Keratinocyte (primary cell): ENCODE measurements at regions not wholly inside any gene's neighbourhood (a gene's known extent, or its start where the extent isn't known, plus 50 kb on each side); places are given as distances from the start of the nearest gene placed in this dataset.

Experiments used
- DNase-seq: peaks from one replicate; pipeline ENCODE4 v3.0.0-alpha.2; 2011; ENCODE audit warnings: low read depth, missing footprints, low spot score
- FAIRE-seq: peaks from 2 replicates; lab custom pipeline; 2011; peaks lifted over from hg19 to GRCh38; lab: Jason Lieb, UNC
- H2AFZ ChIP-seq: 2 replicates; pipeline ENCODE4 v1.6.0; 2012; ENCODE audit warnings: low read length, control low read depth, inconsistent platforms; ENCODE audit not compliant: control insufficient read depth
- H3K27ac ChIP-seq: 2 replicates; pipeline ENCODE4 v1.5.1; 2011; ENCODE audit warnings: low read length; ENCODE audit not compliant: control insufficient read depth, insufficient read depth
- H3K27me3 ChIP-seq: 3 replicates; pipeline ENCODE4 v1.6.0; 2011; ENCODE audit warnings: low read length; ENCODE audit not compliant: control insufficient read depth, insufficient read depth; ENCODE audit errors: extremely low read depth
- H3K36me3 ChIP-seq, 2 experiments: 2 replicates in 1 of 2; 3 replicates in 1 of 2; pipeline ENCODE4 v1.5.1; 2011; ENCODE audit warnings: low read length in 2 of 2, mild to moderate bottlenecking in 1 of 2; ENCODE audit not compliant: control insufficient read depth in 2 of 2, insufficient read depth in 2 of 2; ENCODE audit errors: extremely low read depth in 1 of 2
- H3K4me1 ChIP-seq: 3 replicates; pipeline ENCODE4 v1.5.1; 2011; ENCODE audit warnings: low read length; ENCODE audit not compliant: control insufficient read depth, insufficient read depth; ENCODE audit errors: extremely low read depth
- H3K4me2 ChIP-seq: 3 replicates; pipeline ENCODE4 v1.6.0; 2011; ENCODE audit warnings: low read depth, low read length; ENCODE audit not compliant: control insufficient read depth, insufficient read depth; ENCODE audit errors: extremely low read depth
- H3K4me3 ChIP-seq, 3 experiments: fragments of 200-600 bp in 1 of 3; sonication (generic) in 1 of 3; 2 replicates in 2 of 3; 3 replicates in 1 of 3; pipeline ENCODE4 v1.5.1; 2011 to 2016; ENCODE audit warnings: low read length in 3 of 3, mild to moderate bottlenecking in 3 of 3, control low read depth in 2 of 3, inconsistent platforms in 1 of 3, low read depth in 1 of 3, mixed read lengths in 1 of 3, mixed run types in 1 of 3, moderate library complexity in 1 of 3; ENCODE audit not compliant: control insufficient read depth in 2 of 3, insufficient read depth in 2 of 3; ENCODE audit errors: extremely low read depth in 1 of 3
- H3K79me2 ChIP-seq: 2 replicates; pipeline ENCODE4 v1.6.0; 2012; ENCODE audit warnings: low read length; ENCODE audit not compliant: control insufficient read depth, insufficient read depth
- H3K9ac ChIP-seq: 3 replicates; pipeline ENCODE4 v1.6.0; 2011; ENCODE audit warnings: low read length; ENCODE audit not compliant: control insufficient read depth, insufficient read depth; ENCODE audit errors: extremely low read depth
- H3K9me1 ChIP-seq: 3 replicates; pipeline ENCODE4 v1.6.0; 2011; ENCODE audit warnings: low read length; ENCODE audit not compliant: control insufficient read depth, insufficient read depth; ENCODE audit errors: extremely low read depth
- H3K9me3 ChIP-seq: 2 replicates; pipeline ENCODE4 v1.5.1; 2012; ENCODE audit warnings: low read depth, low read length; ENCODE audit not compliant: control insufficient read depth
- H4K20me1 ChIP-seq: 3 replicates; pipeline ENCODE4 v1.6.0; 2011; ENCODE audit warnings: low read length; ENCODE audit not compliant: control insufficient read depth, insufficient read depth; ENCODE audit errors: extremely low read depth
- EZH2 ChIP-seq: IDR thresholded peaks from one replicate; pipeline ENCODE4 v1.6.1; 2012; ENCODE audit warnings: inconsistent platforms, mild to moderate bottlenecking, low read length, moderate library complexity
- dilution Hi-C: fragments of 300-500 bp; cut with MboI; formaldehyde crosslinking; loops from one replicate; pipeline ENCODE4 v1.7.0; 2020; ENCODE audit warnings: low sequenced_read_pairs; ENCODE audit not compliant: extremely low pct_ligation_motif_present
- TF ChIP-seq, protein P1 (sequence below), 3 experiments: IDR thresholded peaks in 1 of 3; conservative IDR thresholded peaks in 1 of 3; optimal IDR thresholded peaks in 1 of 3; 2 replicates in 2 of 3; 3 replicates in 1 of 3; pipeline versions ENCODE3 to v1.5.1; 2011; ENCODE audit warnings: low read length in 3 of 3, mild to moderate bottlenecking in 3 of 3, moderate library complexity in 2 of 3, control low read depth in 1 of 3, inconsistent platforms in 1 of 3; ENCODE audit not compliant: insufficient read depth in 2 of 3; ENCODE audit errors: extremely low read depth in 1 of 3

DNA sequence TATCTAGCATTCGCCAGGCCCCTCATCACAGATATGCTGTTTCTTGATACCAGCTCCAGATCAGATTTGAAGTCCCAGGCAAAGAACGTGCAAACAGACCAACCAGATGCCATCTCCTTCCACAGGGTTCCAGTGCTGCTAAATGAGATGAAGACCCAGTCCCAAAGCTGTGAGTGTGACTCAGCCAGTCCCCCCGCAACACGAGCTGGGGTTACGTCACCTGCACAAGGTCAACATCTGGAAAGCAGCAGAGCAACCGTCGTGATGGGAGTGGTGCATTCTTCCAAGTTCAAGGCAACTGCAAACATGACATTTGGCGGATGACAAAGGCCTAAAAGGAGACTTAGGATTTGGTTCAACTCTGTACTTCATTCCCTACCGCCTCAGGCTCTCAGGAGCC is 69.6 kb upstream of the TIAM1 start:
- no peak for FAIRE-seq
- Histone ChIP-seq H3K9ac (no peak overlapping the region), H3K27ac (no peak overlapping the region), H2AFZ (no peak overlapping the region), H4K20me1 (no peaks in the 10 kb centered on the region), H3K27me3 (no peaks in the 10 kb centered on the region), H3K4me3 (no peak overlapping the region), H3K4me1 (no peaks in the 10 kb centered on the region), H3K36me3 (no peaks in the 10 kb centered on the region), H3K4me2 (no peak overlapping the region), H3K9me3 (no peaks in the 10 kb centered on the region), H3K9me1 (no peaks in the 10 kb centered on the region), H3K79me2 (no peaks in the 10 kb centered on the region)
- dilution Hi-C loops, result no loop called here
- TF ChIP-seq, protein P1, sequence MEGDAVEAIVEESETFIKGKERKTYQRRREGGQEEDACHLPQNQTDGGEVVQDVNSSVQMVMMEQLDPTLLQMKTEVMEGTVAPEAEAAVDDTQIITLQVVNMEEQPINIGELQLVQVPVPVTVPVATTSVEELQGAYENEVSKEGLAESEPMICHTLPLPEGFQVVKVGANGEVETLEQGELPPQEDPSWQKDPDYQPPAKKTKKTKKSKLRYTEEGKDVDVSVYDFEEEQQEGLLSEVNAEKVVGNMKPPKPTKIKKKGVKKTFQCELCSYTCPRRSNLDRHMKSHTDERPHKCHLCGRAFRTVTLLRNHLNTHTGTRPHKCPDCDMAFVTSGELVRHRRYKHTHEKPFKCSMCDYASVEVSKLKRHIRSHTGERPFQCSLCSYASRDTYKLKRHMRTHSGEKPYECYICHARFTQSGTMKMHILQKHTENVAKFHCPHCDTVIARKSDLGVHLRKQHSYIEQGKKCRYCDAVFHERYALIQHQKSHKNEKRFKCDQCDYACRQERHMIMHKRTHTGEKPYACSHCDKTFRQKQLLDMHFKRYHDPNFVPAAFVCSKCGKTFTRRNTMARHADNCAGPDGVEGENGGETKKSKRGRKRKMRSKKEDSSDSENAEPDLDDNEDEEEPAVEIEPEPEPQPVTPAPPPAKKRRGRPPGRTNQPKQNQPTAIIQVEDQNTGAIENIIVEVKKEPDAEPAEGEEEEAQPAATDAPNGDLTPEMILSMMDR (optimal IDR thresholded peaks at IDR 0.05 in 1 of 3, IDR thresholded peaks at IDR 0.05 in 1 of 3, conservative IDR thresholded peaks at IDR 0.05 in 1 of 3; ENCODE audit: extremely low read depth in 1 of 3, insufficient read depth in 2 of 3, low read length in 3 of 3), result no peak
- no peak for TF ChIP-seq EZH2
- DNase-seq, result no peak

DNA sequence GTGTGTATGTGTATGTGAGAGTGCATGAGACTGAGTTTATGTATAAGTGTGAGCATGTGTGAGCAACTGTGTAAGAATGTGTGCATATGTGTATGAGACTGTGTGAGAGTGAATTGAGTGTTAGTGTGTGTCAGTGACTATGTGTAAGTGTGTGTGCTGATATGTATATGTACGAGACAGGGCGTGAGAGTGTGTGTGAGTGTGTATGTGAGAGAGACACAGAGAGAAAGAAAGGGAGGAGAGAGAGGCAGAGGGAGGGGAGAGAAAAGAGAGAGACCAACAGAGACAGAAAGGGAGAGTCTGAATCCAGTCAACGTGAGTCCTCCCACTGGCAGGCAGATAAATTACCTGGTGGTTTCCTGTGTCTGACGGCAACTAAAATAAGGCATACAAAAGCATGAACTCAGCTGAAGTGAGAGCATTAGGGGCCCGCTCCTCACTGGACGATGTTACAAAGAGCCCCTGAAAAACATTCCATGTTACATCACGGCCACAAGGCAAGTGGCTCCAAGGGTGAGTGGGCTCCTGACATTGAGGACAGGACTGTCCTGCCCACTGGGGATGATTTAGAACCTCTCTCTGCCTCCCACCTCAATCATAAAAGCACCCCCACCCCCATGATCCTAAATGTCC is 66.6 kb upstream of the TIAM1 start:
- Histone ChIP-seq H3K27ac (no peak overlapping the region), H4K20me1 (no peaks in the 10 kb centered on the region), H3K79me2 (no peaks in the 10 kb centered on the region), H2AFZ (no peak overlapping the region), H3K4me3 (no peak overlapping the region), H3K36me3 (no peaks in the 10 kb centered on the region), H3K9me3 (no peaks in the 10 kb centered on the region), H3K4me1 (no peaks in the 10 kb centered on the region), H3K9ac (no peak overlapping the region), H3K9me1 (no peaks in the 10 kb centered on the region), H3K4me2 (no peak overlapping the region), H3K27me3 (no peaks in the 10 kb centered on the region)
- TF ChIP-seq, protein P1 (optimal IDR thresholded peaks at IDR 0.05 in 1 of 3, IDR thresholded peaks at IDR 0.05 in 1 of 3, conservative IDR thresholded peaks at IDR 0.05 in 1 of 3; ENCODE audit: extremely low read depth in 1 of 3, insufficient read depth in 2 of 3, low read length in 3 of 3), result no peak
- TF ChIP-seq EZH2, result no peak
- dilution Hi-C loops, result no loop called here
- no peak for FAIRE-seq
- no peak for DNase-seq
